Activated naive CD8-positive, alpha-beta T cell treated with anti-CD3 and anti-CD28 coated beads, Interleukin-2, amount 10 ng/mL, durations not matched to agents 7 days and 5 days (primary cell): ENCODE measurements at regions not wholly inside any gene's neighbourhood (a gene's known extent, or its start where the extent isn't known, plus 50 kb on each side); places are given as distances from the start of the nearest gene placed in this dataset.
"Not testable (repeated sequence)": the region's sequence is repeated elsewhere in the genome, so short reads cannot be mapped to it uniquely, and the experiment has no call there.

ENCODE experiments used
- ATAC-seq: fragments of 150-1000 bp; cut with Tn5 transposase; one replicate; pipeline ENCODE4 v1.10.0; 2021; ENCODE audit warnings: low read depth, moderate library complexity
- POLR2A ChIA-PET: fragments of 350-600 bp; sonication (Branson Sonifier 250); formaldehyde crosslinking; loops from one replicate; lab custom pipeline; 2021; ENCODE audit warnings: antibody characterized with exemption; lab: Charles Lee
- DNase-seq: peaks from one replicate; pipeline ENCODE4 v3.0.0; 2021
- H3K27ac Mint-ChIP-seq: one replicate; pipeline ENCODE4 v1.8.0; 2022; ENCODE audit warnings: mild to moderate bottlenecking, mixed read lengths
- H3K27me3 Mint-ChIP-seq: one replicate; pipeline ENCODE4 v1.8.0; 2022; ENCODE audit warnings: mild to moderate bottlenecking, moderate library complexity, mixed read lengths
- H3K36me3 Mint-ChIP-seq: one replicate; pipeline ENCODE4 v1.8.0; 2021; ENCODE audit warnings: mild to moderate bottlenecking, mixed read lengths
- H3K4me1 Mint-ChIP-seq: one replicate; pipeline ENCODE4 v1.8.0; 2021; ENCODE audit warnings: mixed read lengths
- H3K4me3 Mint-ChIP-seq: one replicate; pipeline ENCODE4 v1.8.0; 2022; ENCODE audit warnings: mild to moderate bottlenecking, moderate library complexity, mixed read lengths
- H3K9me3 Mint-ChIP-seq: one replicate; pipeline ENCODE4 v1.8.0; 2021; ENCODE audit warnings: mixed read lengths

GRCh38 chr4:131547506-131547981 is 1601.5 kb upstream of the PCDH10 start:
- no peak overlapping the region for H3K27ac Mint-ChIP-seq
- H3K4me3 Mint-ChIP-seq, result no peak overlapping the region

GRCh38 chr4:131551306-131551705 is 1597.8 kb upstream of the PCDH10 start:
- Mint-ChIP-seq H3K4me1 (no peaks in the 10 kb centered on the region), H3K4me3 (no peak overlapping the region), H3K9me3 (peaks cover 1% of the 10 kb centered on the region), H3K27ac (no peak overlapping the region), H3K27me3 (no peaks in the 10 kb centered on the region), H3K36me3 (no peaks in the 10 kb centered on the region)
- POLR2A ChIA-PET, result no interaction called here
- DNase-seq, result no peak
- no peak for ATAC-seq

More at GRCh38 chr4:131547506-131547981, 1601.5 kb upstream of the PCDH10 start:
- ATAC-seq (no peak), DNase-seq (no peak)
- Mint-ChIP-seq H3K9me3 (peaks cover 1% of the 10 kb centered on the region), H3K27me3 (no peaks in the 10 kb centered on the region), H3K36me3 (no peaks in the 10 kb centered on the region), H3K4me1 (no peaks in the 10 kb centered on the region)
- POLR2A ChIA-PET, result no interaction called here

GRCh38 chr4:131566026-131566425 is 1583.1 kb upstream of the PCDH10 start:
- H3K27ac Mint-ChIP-seq, result no peak overlapping the region
- H3K4me3 Mint-ChIP-seq, result no peak overlapping the region
- H3K36me3 Mint-ChIP-seq, result no peaks in the 10 kb centered on the region
- no peak for DNase-seq
- H3K27me3 Mint-ChIP-seq, result no peaks in the 10 kb centered on the region
- peaks cover 4% of the 10 kb centered on the region for H3K9me3 Mint-ChIP-seq
- no peak for ATAC-seq
- POLR2A ChIA-PET, result no interaction called here
- H3K4me1 Mint-ChIP-seq, result no peaks in the 10 kb centered on the region

DNA sequence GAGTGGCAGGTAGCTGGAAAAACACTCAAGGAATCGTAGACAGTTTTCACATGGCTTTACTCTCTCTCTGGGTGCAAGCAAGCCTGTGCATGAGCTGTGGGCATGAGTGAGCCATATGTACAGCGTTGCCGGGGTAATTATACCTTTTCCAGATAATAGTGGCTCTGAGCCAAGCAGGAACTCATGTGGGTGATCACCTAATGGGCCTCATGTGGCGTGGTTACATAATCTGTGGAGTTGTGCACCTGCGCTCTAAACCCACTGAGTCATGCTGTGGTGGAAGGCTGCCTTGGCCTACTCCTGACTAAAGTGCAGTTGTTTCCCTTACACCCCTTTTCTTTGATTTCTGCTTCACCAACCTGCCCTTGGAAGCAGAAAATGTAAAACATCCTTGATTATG is 1564.5 kb upstream of the PCDH10 start:
- Mint-ChIP-seq H3K4me1 (no peaks in the 10 kb centered on the region), H3K27me3 (no peaks in the 10 kb centered on the region), H3K4me3 (no peak overlapping the region), H3K9me3 (no peaks in the 10 kb centered on the region), H3K27ac (no peak overlapping the region), H3K36me3 (no peaks in the 10 kb centered on the region)
- ATAC-seq, result no peak
- POLR2A ChIA-PET, result no interaction called here
- DNase-seq, result no peak

GRCh38 chr4:131595140-131595539 is 1554.0 kb upstream of the PCDH10 start:
- ATAC-seq (no peak), DNase-seq (no peak)
- POLR2A ChIA-PET, result no interaction called here
- Mint-ChIP-seq H3K9me3 (peaks cover 1% of the 10 kb centered on the region), H3K27me3 (no peaks in the 10 kb centered on the region), H3K4me1 (no peaks in the 10 kb centered on the region), H3K27ac (no peak overlapping the region), H3K4me3 (no peak overlapping the region), H3K36me3 (no peaks in the 10 kb centered on the region)

GRCh38 chr4:131603705-131604104 is 1545.4 kb upstream of the PCDH10 start:
- no peaks in the 10 kb centered on the region for H3K27me3 Mint-ChIP-seq
- POLR2A ChIA-PET, result no interaction called here

GRCh38 chr4:131609039-131609438 is 1540.1 kb upstream of the PCDH10 start:
- Mint-ChIP-seq H3K9me3 (no peaks in the 10 kb centered on the region), H3K27ac (no peak overlapping the region), H3K4me1 (no peaks in the 10 kb centered on the region), H3K4me3 (no peak overlapping the region), H3K27me3 (no peaks in the 10 kb centered on the region), H3K36me3 (no peaks in the 10 kb centered on the region)
- POLR2A ChIA-PET, result no interaction called here
- DNase-seq (no peak), ATAC-seq (no peak)

More at GRCh38 chr4:131603705-131604104, 1545.4 kb upstream of the PCDH10 start:
- DNase-seq, result no peak
- Mint-ChIP-seq H3K27ac (no peak overlapping the region), H3K9me3 (no peaks in the 10 kb centered on the region), H3K36me3 (no peaks in the 10 kb centered on the region), H3K4me3 (no peak overlapping the region), H3K4me1 (no peaks in the 10 kb centered on the region)
- no peak for ATAC-seq

DNA sequence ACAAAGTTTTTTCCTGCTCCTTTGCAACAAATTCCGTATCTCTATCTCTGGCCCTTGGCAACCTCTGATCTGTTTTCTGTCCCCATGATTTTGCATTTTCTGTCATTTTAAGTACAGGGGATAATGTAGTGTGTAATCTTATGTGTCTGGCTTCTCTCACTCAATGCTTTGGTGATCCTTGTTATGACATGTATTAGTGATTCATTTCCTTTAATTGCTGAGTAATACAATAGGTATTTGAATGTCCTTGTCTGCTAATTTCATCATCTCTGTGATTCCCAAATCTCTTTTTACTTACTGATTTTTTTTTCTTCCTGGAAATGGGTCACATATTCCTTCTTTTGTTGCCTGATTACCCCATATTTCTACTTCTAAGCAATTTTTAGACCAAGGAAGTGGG is 1538.6 kb upstream of the PCDH10 start:
- ATAC-seq, POLR2A ChIA-PET, H3K27me3 Mint-ChIP-seq, H3K36me3 Mint-ChIP-seq, H3K27ac Mint-ChIP-seq, H3K4me3 Mint-ChIP-seq, H3K9me3 Mint-ChIP-seq, DNase-seq, H3K4me1 Mint-ChIP-seq: not testable (repeated sequence)

DNA sequence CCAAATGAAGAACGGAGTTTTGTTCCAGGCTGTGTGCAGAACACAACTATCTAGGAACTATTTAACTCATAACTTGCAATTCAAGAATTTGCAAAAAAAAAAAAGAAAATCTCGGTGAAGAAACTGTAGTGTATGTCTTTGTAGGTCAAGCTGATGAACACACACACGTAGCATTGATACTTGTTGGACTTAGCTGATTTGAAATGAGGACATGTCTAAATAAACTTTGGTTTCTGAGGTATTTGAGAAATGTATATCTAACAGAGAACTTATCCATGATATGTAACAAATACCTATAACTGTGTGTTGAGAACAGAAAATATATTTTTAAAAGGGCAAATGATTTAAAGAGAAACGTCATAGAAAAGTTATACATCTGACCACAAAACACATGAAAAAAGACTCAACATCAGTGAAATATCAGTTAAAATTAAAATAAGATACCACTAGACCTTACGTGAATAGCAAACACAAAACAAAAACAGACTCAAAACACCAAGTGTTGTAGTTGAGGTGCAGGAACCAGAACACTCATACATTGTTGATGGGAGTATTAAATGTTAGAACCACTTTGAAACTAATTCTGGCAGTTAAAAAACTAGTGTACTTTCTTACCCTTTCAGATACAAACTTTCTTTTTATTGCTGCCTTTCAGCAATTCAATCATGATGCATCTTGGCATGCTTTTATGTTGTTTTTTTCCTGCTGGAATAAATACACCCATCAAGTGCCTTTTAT is 1535.8 kb upstream of the PCDH10 start:
- Mint-ChIP-seq H3K4me1 (no peaks in the 10 kb centered on the region), H3K27ac (no peak overlapping the region), H3K27me3 (no peaks in the 10 kb centered on the region), H3K4me3 (no peak overlapping the region), H3K9me3 (no peaks in the 10 kb centered on the region), H3K36me3 (no peaks in the 10 kb centered on the region)
- ATAC-seq (no peak), DNase-seq (no peak)
- POLR2A ChIA-PET, result no interaction called here

DNA sequence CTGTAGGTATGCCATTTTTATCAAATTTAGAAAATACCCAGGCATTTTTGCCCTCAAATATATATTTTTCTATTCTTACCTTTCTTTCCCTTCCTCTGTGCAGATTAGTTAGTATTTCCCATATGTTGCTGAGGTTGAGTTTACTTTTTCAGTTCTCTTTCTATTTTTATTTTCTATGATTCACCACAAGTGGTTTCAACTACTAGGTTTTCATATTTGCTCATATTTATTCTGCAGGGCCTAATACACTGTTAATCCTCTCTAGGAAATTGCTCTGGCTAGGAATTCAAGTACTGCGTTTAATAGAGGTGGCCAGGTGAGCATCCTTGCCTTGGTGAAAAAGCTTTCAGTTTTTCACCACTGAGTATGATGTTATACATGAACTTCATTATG is 1535.3 kb upstream of the PCDH10 start:
- H3K27me3 Mint-ChIP-seq, result no peaks in the 10 kb centered on the region
- no peak overlapping the region for H3K27ac Mint-ChIP-seq
- POLR2A ChIA-PET, result no interaction called here
- no peak for DNase-seq
- H3K4me1 Mint-ChIP-seq, result no peaks in the 10 kb centered on the region
- no peak overlapping the region for H3K4me3 Mint-ChIP-seq
- ATAC-seq, result no peak
- no peaks in the 10 kb centered on the region for H3K9me3 Mint-ChIP-seq
- H3K36me3 Mint-ChIP-seq, result no peaks in the 10 kb centered on the region

DNA sequence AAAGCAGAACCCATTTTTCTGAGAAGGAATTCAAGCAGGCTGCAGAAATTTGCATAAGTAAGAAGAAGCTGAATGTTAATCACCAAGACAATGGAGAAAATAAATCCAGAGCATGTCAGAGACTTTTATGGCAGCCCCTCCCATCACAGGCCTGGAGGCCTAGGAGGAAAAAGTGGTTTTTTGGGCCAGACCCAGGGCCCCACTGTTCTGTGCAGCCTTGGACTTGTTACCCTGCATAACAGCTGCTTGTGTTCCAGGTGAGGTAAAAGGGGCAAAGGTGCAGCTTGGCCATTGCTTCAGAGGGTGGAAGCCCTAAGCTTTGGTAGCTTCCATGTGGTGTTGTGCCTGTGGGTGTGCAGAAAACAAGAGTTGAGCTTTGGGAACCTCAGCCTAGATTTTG is 1516.2 kb upstream of the PCDH10 start:
- Mint-ChIP-seq H3K36me3 (no peaks in the 10 kb centered on the region), H3K27me3 (no peaks in the 10 kb centered on the region), H3K4me3 (no peak overlapping the region), H3K4me1 (no peaks in the 10 kb centered on the region), H3K9me3 (peaks cover 4% of the 10 kb centered on the region), H3K27ac (no peak overlapping the region)
- no peak for DNase-seq
- no peak for ATAC-seq
- POLR2A ChIA-PET, result no interaction called here

GRCh38 chr4:131635191-131635590 is 1513.9 kb upstream of the PCDH10 start:
- Mint-ChIP-seq H3K27ac (no peak overlapping the region), H3K4me1 (no peaks in the 10 kb centered on the region), H3K9me3 (peaks cover 4% of the 10 kb centered on the region), H3K27me3 (no peaks in the 10 kb centered on the region), H3K36me3 (no peaks in the 10 kb centered on the region), H3K4me3 (no peak overlapping the region)
- DNase-seq, result no peak
- POLR2A ChIA-PET, result no interaction called here
- ATAC-seq, result no peak

GRCh38 chr4:131638781-131639180 is 1510.3 kb upstream of the PCDH10 start:
- Mint-ChIP-seq H3K27ac (no peak overlapping the region), H3K36me3 (no peaks in the 10 kb centered on the region)
- ATAC-seq, result no peak

GRCh38 chr4:131644619-131645018 is 1504.5 kb upstream of the PCDH10 start:
- H3K36me3 Mint-ChIP-seq, result no peaks in the 10 kb centered on the region
- no peak overlapping the region for H3K27ac Mint-ChIP-seq
- no peaks in the 10 kb centered on the region for H3K27me3 Mint-ChIP-seq
- DNase-seq (no peak), ATAC-seq (no peak)
- H3K9me3 Mint-ChIP-seq, result no peaks in the 10 kb centered on the region
- H3K4me1 Mint-ChIP-seq, result no peaks in the 10 kb centered on the region
- POLR2A ChIA-PET, result no interaction called here
- H3K4me3 Mint-ChIP-seq, result no peak overlapping the region

More at GRCh38 chr4:131638781-131639180, 1510.3 kb upstream of the PCDH10 start:
- DNase-seq, result no peak
- H3K27me3 Mint-ChIP-seq, result no peaks in the 10 kb centered on the region
- peaks cover 3% of the 10 kb centered on the region for H3K9me3 Mint-ChIP-seq
- no peaks in the 10 kb centered on the region for H3K4me1 Mint-ChIP-seq
- POLR2A ChIA-PET, result no interaction called here
- H3K4me3 Mint-ChIP-seq, result no peak overlapping the region
